ENCODE measurements at regions not wholly inside any gene's neighbourhood (a gene's known extent, or its start where the extent isn't known, plus 50 kb on each side); places are given as distances from the start of the nearest gene placed in this dataset.

DNA sequence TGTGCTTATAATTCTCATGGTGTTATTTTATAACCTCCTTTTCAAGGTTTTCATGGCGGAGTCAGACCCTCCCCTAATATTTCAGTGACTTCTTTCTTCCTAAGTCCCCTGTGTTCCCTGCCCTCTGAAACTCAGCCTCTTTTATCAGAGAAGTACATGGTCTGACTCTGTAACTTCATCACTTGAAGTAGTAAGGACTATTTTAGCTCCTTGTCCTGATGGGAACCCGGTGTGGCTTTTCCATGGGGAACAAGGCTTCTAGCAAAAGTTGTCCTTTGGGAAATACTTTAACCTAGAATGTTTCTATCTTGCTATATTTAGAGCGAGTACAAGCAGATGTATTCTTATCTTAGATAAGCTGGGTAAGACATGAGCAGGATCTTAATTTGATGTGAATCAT is 117.5 kb downstream of the TRIB2 start:
- Histone ChIP-seq H3K4me3 (no peak overlapping the region), H3K27ac (no peak overlapping the region), H3K4me1 (peaks cover 6% of the 10 kb centered on the region), H3K36me3 (ENCODE audit: low read depth, missing control alignments) (no peaks in the 10 kb centered on the region), H3K27me3 (no peaks in the 10 kb centered on the region), H3K9me3 (no peaks in the 10 kb centered on the region)
- DNase-seq: no peak
- TF ChIP-seq, protein P1, sequence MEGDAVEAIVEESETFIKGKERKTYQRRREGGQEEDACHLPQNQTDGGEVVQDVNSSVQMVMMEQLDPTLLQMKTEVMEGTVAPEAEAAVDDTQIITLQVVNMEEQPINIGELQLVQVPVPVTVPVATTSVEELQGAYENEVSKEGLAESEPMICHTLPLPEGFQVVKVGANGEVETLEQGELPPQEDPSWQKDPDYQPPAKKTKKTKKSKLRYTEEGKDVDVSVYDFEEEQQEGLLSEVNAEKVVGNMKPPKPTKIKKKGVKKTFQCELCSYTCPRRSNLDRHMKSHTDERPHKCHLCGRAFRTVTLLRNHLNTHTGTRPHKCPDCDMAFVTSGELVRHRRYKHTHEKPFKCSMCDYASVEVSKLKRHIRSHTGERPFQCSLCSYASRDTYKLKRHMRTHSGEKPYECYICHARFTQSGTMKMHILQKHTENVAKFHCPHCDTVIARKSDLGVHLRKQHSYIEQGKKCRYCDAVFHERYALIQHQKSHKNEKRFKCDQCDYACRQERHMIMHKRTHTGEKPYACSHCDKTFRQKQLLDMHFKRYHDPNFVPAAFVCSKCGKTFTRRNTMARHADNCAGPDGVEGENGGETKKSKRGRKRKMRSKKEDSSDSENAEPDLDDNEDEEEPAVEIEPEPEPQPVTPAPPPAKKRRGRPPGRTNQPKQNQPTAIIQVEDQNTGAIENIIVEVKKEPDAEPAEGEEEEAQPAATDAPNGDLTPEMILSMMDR (IDR thresholded peaks at IDR 0.05): no peak
- TF ChIP-seq POLR2A (IDR thresholded peaks at IDR 0.05): no peak
- 35 to 42% methylated on average over 3 of the region's 3 CpGs for WGBS, 2 donors
- intact Hi-C loops (cut with DNase I; ENCODE audit: low total_unique reads): no loop called here

DNA sequence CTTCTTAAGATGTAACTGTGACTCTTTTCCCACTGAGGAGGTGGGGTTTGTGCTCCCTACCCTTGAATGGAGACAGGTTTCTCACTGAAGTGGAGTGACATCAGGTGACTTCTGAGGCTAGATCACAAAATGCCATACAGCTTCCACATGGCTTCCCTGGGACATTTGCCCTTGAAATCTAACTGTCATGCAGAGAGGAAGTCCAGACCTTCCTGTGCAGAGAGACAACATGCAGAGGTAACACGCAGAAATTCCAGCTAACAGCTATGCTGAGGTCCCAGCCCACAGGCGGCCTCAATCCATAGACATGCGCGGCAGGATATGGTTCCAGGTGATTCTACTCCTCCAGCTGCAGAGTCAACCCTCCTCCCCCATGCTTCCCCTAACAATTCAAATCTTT is 119.0 kb downstream of the TRIB2 start:
- no peak overlapping the region for H3K4me3 ChIP-seq
- intact Hi-C loops (cut with DNase I; ENCODE audit: low total_unique reads): no loop called here
- TF ChIP-seq, protein P1 (IDR thresholded peaks at IDR 0.05): no peak
- WGBS, 2 donors: 84 to 93% methylated on average over 3 to 4 of the region's 4 CpGs
- H3K4me1 ChIP-seq: peaks cover 6% of the 10 kb centered on the region
- no peaks in the 10 kb centered on the region for H3K9me3 ChIP-seq
- H3K36me3 ChIP-seq (ENCODE audit: low read depth, missing control alignments): no peaks in the 10 kb centered on the region
- H3K27ac ChIP-seq: no peak overlapping the region
- no peak for DNase-seq
- H3K27me3 ChIP-seq: no peaks in the 10 kb centered on the region

DNA sequence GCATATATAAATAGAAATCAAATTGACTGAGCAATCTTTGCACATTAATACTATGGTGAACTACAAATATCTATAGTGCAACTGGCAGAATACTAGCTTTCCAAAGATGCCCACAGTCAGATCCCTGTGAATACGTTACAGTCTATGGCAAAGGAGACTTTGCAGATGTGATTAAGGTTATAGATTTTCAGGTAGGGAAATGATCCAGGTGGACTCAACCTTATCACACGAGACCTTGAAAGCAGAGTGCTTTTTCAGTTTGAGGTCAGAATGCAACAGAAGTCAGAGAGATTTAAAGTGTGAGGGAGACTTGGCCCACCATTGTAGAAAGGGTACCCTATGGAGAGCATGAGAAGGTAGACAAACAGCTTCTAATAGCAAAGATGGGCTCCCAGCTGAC is 122.6 kb downstream of the TRIB2 start:
- intact Hi-C loops (cut with DNase I; ENCODE audit: low total_unique reads): no loop called here

DNA sequence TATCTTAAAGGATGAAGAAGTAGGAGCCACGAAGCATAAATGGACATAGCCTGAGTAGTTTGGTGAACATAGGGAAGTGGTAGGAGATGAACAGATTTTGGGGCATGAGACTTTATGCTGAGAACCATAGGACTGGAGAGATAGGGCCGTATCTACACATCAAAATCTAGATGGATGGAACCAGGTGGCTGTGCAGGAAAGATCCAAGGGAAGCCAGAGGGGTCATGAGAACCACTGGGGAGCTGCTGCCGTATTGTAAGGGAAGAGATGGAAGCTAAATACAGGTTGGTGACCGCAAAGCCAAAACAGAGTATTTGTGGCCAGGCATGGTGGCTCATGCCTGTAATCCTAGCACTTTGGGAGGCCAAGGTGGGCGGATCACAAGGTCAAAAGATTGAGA is 124.3 kb downstream of the TRIB2 start:
- intact Hi-C loops (cut with DNase I; ENCODE audit: low total_unique reads): no loop called here
- no peaks in the 10 kb centered on the region for H3K36me3 ChIP-seq (ENCODE audit: low read depth, missing control alignments)
- H3K4me3 ChIP-seq: no peak overlapping the region
- no peaks in the 10 kb centered on the region for H3K9me3 ChIP-seq
- TF ChIP-seq, protein P1 (IDR thresholded peaks at IDR 0.05): no peak
- no peak for TF ChIP-seq POLR2A (IDR thresholded peaks at IDR 0.05)
- H3K27me3 ChIP-seq: no peaks in the 10 kb centered on the region
- no peak overlapping the region for H3K27ac ChIP-seq
- WGBS, 2 donors: 91 to 93% methylated on average over 5 of the region's 5 CpGs
- DNase-seq: no peak
- H3K4me1 ChIP-seq: peaks cover 4% of the 10 kb centered on the region

More for the DNA sequence above, 122.6 kb downstream of the TRIB2 start:
- Histone ChIP-seq H3K27me3 (no peaks in the 10 kb centered on the region), H3K4me1 (peaks cover 2% of the 10 kb centered on the region), H3K4me3 (no peak overlapping the region), H3K36me3 (ENCODE audit: low read depth, missing control alignments) (no peaks in the 10 kb centered on the region), H3K27ac (no peak overlapping the region), H3K9me3 (no peaks in the 10 kb centered on the region)
- WGBS, 2 donors: 84 to 85% methylated on average over 2 of the region's 2 CpGs
- no peak for DNase-seq
- TF ChIP-seq, protein P1 (IDR thresholded peaks at IDR 0.05): no peak
- TF ChIP-seq POLR2A (IDR thresholded peaks at IDR 0.05): no peak

DNA sequence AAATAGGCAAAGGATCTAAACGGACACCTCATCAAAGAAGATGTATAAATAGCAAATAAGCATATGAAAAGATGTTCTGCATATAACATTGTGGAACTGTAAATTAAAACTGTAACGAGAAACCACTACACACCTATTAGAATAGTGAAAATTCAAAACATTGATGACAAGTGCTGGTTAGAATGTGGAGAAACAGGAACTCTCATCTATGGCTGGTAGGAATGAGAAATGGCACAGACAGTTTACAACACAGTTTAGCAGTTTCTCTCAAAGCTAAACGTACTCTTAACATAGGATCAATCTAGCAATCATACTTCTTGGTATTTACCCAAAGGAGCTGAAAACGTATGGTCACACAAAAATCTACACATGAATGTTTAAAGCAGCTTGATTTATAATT is 126.2 kb downstream of the TRIB2 start:
- TF ChIP-seq, protein P1 (IDR thresholded peaks at IDR 0.05): no peak
- TF ChIP-seq POLR2A (IDR thresholded peaks at IDR 0.05): no peak
- no peaks in the 10 kb centered on the region for H3K36me3 ChIP-seq (ENCODE audit: low read depth, missing control alignments)
- H3K4me1 ChIP-seq: peaks cover 4% of the 10 kb centered on the region
- H3K27me3 ChIP-seq: no peaks in the 10 kb centered on the region
- 90 to 93% methylated on average over 4 of the region's 4 CpGs for WGBS, 2 donors
- H3K9me3 ChIP-seq: no peaks in the 10 kb centered on the region
- H3K4me3 ChIP-seq: no peak overlapping the region
- DNase-seq: no peak
- intact Hi-C loops (cut with DNase I; ENCODE audit: low total_unique reads): no loop called here
- no peak overlapping the region for H3K27ac ChIP-seq

Data from testis (tissue), 2 donors.